Smooth muscle cell (in vitro differentiated cells): ENCODE measurements at regions not wholly inside any gene's neighbourhood (a gene's known extent, or its start where the extent isn't known, plus 50 kb on each side); places are given as distances from the start of the nearest gene placed in this dataset.

ENCODE experiments used
- DNase-seq: peaks from one replicate; lab custom pipeline; 2025; ENCODE audit not compliant: unreplicated experiment; lab: John Stamatoyannopoulos, UW
- H2AFZ ChIP-seq: fragments of 200-600 bp; sonication (generic); 2 replicates; pipeline ENCODE4 v1.6.0; 2016; ENCODE audit warnings: antibody characterized with exemption, low read depth, mild to moderate bottlenecking
- H3F3A ChIP-seq: fragments of 200-600 bp; sonication (generic); 2 replicates; pipeline ENCODE4 v1.6.0; 2017; ENCODE audit warnings: antibody characterized with exemption, low read depth
- H3K27ac ChIP-seq: fragments of 200-600 bp; sonication (generic); 2 replicates; pipeline ENCODE4 v1.5.1; 2016; ENCODE audit warnings: low read depth, mild to moderate bottlenecking
- H3K27me3 ChIP-seq: fragments of 200-600 bp; sonication (generic); 2 replicates; pipeline ENCODE4 v1.6.1; 2016; ENCODE audit warnings: low read depth, mild to moderate bottlenecking
- H3K36me3 ChIP-seq: fragments of 200-600 bp; sonication (generic); 2 replicates; pipeline ENCODE4 v1.5.1; 2016; ENCODE audit warnings: low read depth
- H3K4me1 ChIP-seq: fragments of 200-600 bp; sonication (generic); 2 replicates; pipeline ENCODE4 v1.5.1; 2016; ENCODE audit warnings: low read depth
- H3K4me2 ChIP-seq: fragments of 200-600 bp; sonication (generic); 2 replicates; pipeline ENCODE4 v1.6.0; 2016; ENCODE audit warnings: mild to moderate bottlenecking
- H3K4me3 ChIP-seq: fragments of 200-600 bp; sonication (generic); 2 replicates; pipeline ENCODE4 v1.5.1; 2016; ENCODE audit warnings: mild to moderate bottlenecking
- H3K79me2 ChIP-seq: fragments of 200-600 bp; sonication (generic); 2 replicates; pipeline ENCODE4 v1.6.0; 2016; ENCODE audit warnings: low read depth, mild to moderate bottlenecking
- H3K9ac ChIP-seq: fragments of 200-600 bp; sonication (generic); 2 replicates; pipeline ENCODE4 v1.6.0; 2016; ENCODE audit warnings: low read depth
- H3K9me3 ChIP-seq: fragments of 200-600 bp; sonication (generic); replicated peaks from 2 replicates; pipeline ENCODE4 v1.5.1; 2016; ENCODE audit warnings: low read depth
- H4K20me1 ChIP-seq: fragments of 200-600 bp; sonication (generic); 2 replicates; pipeline ENCODE4 v1.6.0; 2016; ENCODE audit warnings: low read depth
- CTCF ChIP-seq: fragments of 200-600 bp; sonication (generic); IDR thresholded peaks from 2 replicates; pipeline ENCODE4 v1.5.1; 2017; ENCODE audit warnings: borderline replicate concordance, mild to moderate bottlenecking, antibody characterized with exemption; ENCODE audit not compliant: insufficient read depth, poor library complexity, severe bottlenecking
- WGBS: methylation state at CpG from one replicate; pipeline ENCODE4 v1.1.7; 2016; ENCODE audit warnings: low lambda C conversion rate; 5-methylcytosine and 5-hydroxymethylcytosine counted together

GRCh38 chr13:33376212-33376611 is 90.7 kb upstream of the STARD13 start:
- Histone ChIP-seq H2AFZ (no peak overlapping the region), H3F3A (no peaks in the 10 kb centered on the region), H4K20me1 (no peaks in the 10 kb centered on the region), H3K79me2 (no peaks in the 10 kb centered on the region), H3K27ac (no peak overlapping the region), H3K9ac (no peak overlapping the region), H3K27me3 (no peaks in the 10 kb centered on the region), H3K4me3 (no peak overlapping the region), H3K9me3 (no peaks in the 10 kb centered on the region), H3K4me1 (no peaks in the 10 kb centered on the region), H3K36me3 (no peaks in the 10 kb centered on the region), H3K4me2 (no peak overlapping the region)
- no peak for DNase-seq
- no peak for TF ChIP-seq CTCF
- WGBS = 97% methylated on average over 1 of the region's 1 CpG

DNA sequence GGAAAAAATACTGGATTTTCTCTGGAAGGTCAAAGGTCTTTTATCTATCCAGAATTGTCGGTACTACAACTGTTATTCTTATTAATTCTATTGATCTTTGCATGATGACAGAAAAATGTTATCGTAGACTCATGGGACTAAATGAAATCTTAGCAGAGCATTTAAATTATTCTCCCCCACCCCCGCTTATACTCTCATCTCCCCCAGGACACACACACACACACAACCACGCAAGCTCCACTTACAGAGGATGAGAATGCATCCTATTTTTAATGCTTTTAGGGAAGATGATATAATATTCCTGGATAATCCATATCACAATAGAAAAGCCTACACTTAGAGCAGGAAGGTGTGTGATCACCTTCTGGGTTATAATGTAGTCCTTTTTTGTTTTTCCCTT is 91.9 kb upstream of the STARD13 start:
- no peak for DNase-seq
- Histone ChIP-seq H3K4me2 (no peak overlapping the region), H3K4me3 (no peak overlapping the region), H3F3A (no peaks in the 10 kb centered on the region), H3K9me3 (no peaks in the 10 kb centered on the region), H4K20me1 (no peaks in the 10 kb centered on the region), H3K79me2 (no peaks in the 10 kb centered on the region), H3K36me3 (no peaks in the 10 kb centered on the region), H3K9ac (no peak overlapping the region), H3K27ac (no peak overlapping the region), H2AFZ (no peak overlapping the region), H3K27me3 (no peaks in the 10 kb centered on the region), H3K4me1 (no peaks in the 10 kb centered on the region)
- TF ChIP-seq CTCF = no peak
- WGBS = 95% methylated on average over 4 of the region's 4 CpGs

- Histone ChIP-seq H2AFZ (no peak overlapping the region), H3K36me3 (no peaks in the 10 kb centered on the region), H3F3A (no peaks in the 10 kb centered on the region), H3K4me3 (no peak overlapping the region), H3K27ac (no peak overlapping the region), H4K20me1 (no peaks in the 10 kb centered on the region), H3K4me2 (no peak overlapping the region), H3K4me1 (no peaks in the 10 kb centered on the region), H3K79me2 (no peaks in the 10 kb centered on the region), H3K9me3 (no peaks in the 10 kb centered on the region), H3K27me3 (no peaks in the 10 kb centered on the region), H3K9ac (no peak overlapping the region)
- TF ChIP-seq CTCF = no peak
- DNase-seq = no peak
These were observed 92.3 kb upstream of the STARD13 start for GRCh38 chr13:33377825-33378224.

- DNase-seq = no peak
- H3K4me1 ChIP-seq = peaks cover 7% of the 10 kb centered on the region
- H3F3A ChIP-seq = no peaks in the 10 kb centered on the region
- no peak overlapping the region for H3K27ac ChIP-seq
- no peak overlapping the region for H3K9ac ChIP-seq
- H2AFZ ChIP-seq = no peak overlapping the region
- H4K20me1 ChIP-seq = no peaks in the 10 kb centered on the region
- no peaks in the 10 kb centered on the region for H3K9me3 ChIP-seq
- no peaks in the 10 kb centered on the region for H3K79me2 ChIP-seq
- H3K27me3 ChIP-seq = no peaks in the 10 kb centered on the region
- H3K4me3 ChIP-seq = no peak overlapping the region
- TF ChIP-seq CTCF = no peak
- H3K36me3 ChIP-seq = no peaks in the 10 kb centered on the region
- H3K4me2 ChIP-seq = no peak overlapping the region
These were observed 94.1 kb upstream of the STARD13 start for GRCh38 chr13:33379608-33380007.
